HUES6 (cell line): ENCODE measurements at regions not wholly inside any gene's neighbourhood (a gene's known extent, or its start where the extent isn't known, plus 50 kb on each side); places are given as distances from the start of the nearest gene placed in this dataset.

Source experiments
- H3K27ac ChIP-seq: 2 replicates; pipeline ENCODE4 v1.7.0; 2013; ENCODE audit warnings: low read depth, mild to moderate bottlenecking, low read length, inconsistent platforms
- H3K27me3 ChIP-seq: 2 replicates; pipeline ENCODE4 v1.6.1; 2013; ENCODE audit warnings: low read length; ENCODE audit not compliant: control insufficient read depth, insufficient read depth
- H3K36me3 ChIP-seq: 2 replicates; pipeline ENCODE4 v1.6.1; 2013; ENCODE audit warnings: low read length; ENCODE audit not compliant: control insufficient read depth, insufficient read depth
- H3K4me1 ChIP-seq: 2 replicates; pipeline ENCODE4 v1.6.1; 2013; ENCODE audit warnings: low read length; ENCODE audit not compliant: control insufficient read depth, insufficient read depth
- H3K4me3 ChIP-seq: 2 replicates; pipeline ENCODE4 v1.5.1; 2013; ENCODE audit warnings: low read depth, low read length
- H3K9ac ChIP-seq: one replicate; pipeline ENCODE4 v1.6.1; 2013; ENCODE audit warnings: mild to moderate bottlenecking, low read length
- H3K9me3 ChIP-seq: 2 replicates; pipeline ENCODE4 v1.6.1; 2013; ENCODE audit warnings: low read depth, low read length; ENCODE audit not compliant: control insufficient read depth, insufficient read depth

DNA sequence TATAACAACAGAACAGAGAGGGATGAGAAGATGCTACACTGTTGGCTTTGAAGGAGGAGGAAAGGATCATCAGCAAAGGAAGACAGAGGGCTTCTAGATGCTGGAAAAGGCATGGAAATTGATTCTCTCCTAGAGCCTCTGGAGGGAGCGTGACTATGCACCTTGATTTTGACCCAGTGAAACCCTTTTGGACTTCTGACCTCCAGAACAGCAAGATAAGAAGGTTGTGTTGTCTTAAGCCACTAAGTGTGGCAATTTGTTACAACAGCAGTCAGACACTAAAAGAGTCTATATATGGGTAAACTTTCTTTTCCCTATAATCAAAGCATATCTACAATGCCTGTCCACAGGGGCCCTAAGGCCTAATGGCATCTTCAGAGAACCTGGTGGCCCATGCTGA lies 56.1 kb upstream of the MVB12B start:
- H3K4me3 ChIP-seq: no peak overlapping the region
- H3K36me3 ChIP-seq: no peaks in the 10 kb centered on the region
- no peak overlapping the region for H3K9ac ChIP-seq
- H3K27ac ChIP-seq: no peak overlapping the region
- H3K4me1 ChIP-seq: peaks cover 6% of the 10 kb centered on the region
- no peaks in the 10 kb centered on the region for H3K27me3 ChIP-seq
- no peaks in the 10 kb centered on the region for H3K9me3 ChIP-seq

GRCh38 chr9:126275386-126276001 lies 51.1 kb upstream of the MVB12B start:
- H3K9ac ChIP-seq: peak overlapping the region; percentile 5
- no peaks in the 10 kb centered on the region for H3K36me3 ChIP-seq
- peaks cover 11% of the 10 kb centered on the region for H3K4me1 ChIP-seq
- no peak overlapping the region; the same call in 1 of the 2 replicates for H3K27ac ChIP-seq
- no peaks in the 10 kb centered on the region for H3K27me3 ChIP-seq
- H3K9me3 ChIP-seq: no peaks in the 10 kb centered on the region
- no peak overlapping the region for H3K4me3 ChIP-seq

DNA sequence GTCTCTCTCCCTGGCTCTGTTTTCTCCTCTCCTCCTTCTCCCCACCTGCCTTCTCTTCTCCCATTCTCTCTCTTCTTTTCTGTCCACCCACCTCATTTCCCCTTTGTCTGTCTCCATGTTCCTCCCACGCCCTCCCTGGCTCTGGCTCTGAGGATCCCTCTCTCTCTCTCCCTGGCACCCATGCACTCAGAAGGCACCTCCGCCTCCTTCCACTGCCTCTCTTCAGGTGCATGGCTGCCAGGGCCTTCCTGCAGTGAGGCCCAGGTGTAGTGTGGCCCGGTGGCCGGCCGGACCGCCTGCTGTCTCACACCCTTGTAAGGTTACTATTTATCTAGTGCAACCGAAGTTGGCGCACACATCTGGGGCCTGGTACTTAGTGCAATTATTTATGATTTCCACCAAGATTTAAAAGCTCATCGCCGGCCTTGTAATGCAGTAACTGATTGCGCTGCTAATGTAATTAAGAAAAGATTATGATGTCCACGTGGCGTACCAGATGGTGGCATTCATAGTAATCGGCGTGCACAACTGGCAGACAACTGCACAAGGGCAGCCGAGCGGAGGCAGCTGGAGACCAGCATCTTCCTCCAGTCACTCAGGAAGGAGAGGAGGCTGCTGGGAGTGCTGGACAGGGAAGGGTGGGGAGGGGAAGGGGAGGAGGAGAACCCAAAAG lies 50.4 kb upstream of the MVB12B start:
- H3K36me3 ChIP-seq: no peaks in the 10 kb centered on the region
- peaks cover 11% of the 10 kb centered on the region for H3K4me1 ChIP-seq
- H3K9ac ChIP-seq: no peak overlapping the region
- H3K27ac ChIP-seq: no peak overlapping the region
- H3K27me3 ChIP-seq: no peaks in the 10 kb centered on the region
- H3K4me3 ChIP-seq: no peak overlapping the region
- no peaks in the 10 kb centered on the region for H3K9me3 ChIP-seq
